ENCODE measurements at regions not wholly inside any gene's neighbourhood (a gene's known extent, or its start where the extent isn't known, plus 50 kb on each side); places are given as distances from the start of the nearest gene placed in this dataset.

DNA sequence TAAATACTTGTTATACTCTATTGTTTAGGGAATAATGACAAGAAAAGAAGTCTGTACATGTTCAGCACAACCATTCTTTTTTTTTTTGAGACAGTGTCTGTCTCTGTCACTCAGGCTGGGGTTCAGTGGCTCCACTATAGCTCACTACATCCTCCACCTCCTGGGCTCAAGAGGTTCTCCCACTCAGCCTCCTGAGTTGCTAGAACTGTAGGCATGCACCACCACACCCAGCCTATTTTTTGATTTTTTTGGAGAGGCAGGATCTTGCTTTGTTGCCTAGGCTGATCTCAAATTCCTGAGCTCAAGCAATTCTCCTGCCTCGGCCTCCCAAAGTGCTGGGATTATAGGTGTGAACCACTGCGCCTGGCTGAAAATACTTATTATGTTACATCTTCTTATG lies 250.0 kb downstream of the MIAT start:
- Mint-ChIP-seq H3K9me3 (no peaks in the 10 kb centered on the region), H3K4me1 (no peaks in the 10 kb centered on the region), H3K4me3 (no peak overlapping the region), H3K36me3 (ENCODE audit: low read depth) (no peaks in the 10 kb centered on the region), H3K27ac (no peak overlapping the region), H3K27me3 (peaks cover 35% of the 10 kb centered on the region)
- no peak for ATAC-seq (replicated peaks)

- no peak overlapping the region for H3K4me3 Mint-ChIP-seq
- no peaks in the 10 kb centered on the region for H3K4me1 Mint-ChIP-seq
- H3K27ac Mint-ChIP-seq: no peak overlapping the region
- peaks cover 20% of the 10 kb centered on the region for H3K27me3 Mint-ChIP-seq
- ATAC-seq (replicated peaks): no peak
- H3K9me3 Mint-ChIP-seq: no peaks in the 10 kb centered on the region
- no peaks in the 10 kb centered on the region for H3K36me3 Mint-ChIP-seq (ENCODE audit: low read depth)
These were observed 253.5 kb downstream of the MIAT start for GRCh38 chr22:26910845-26911244.

GRCh38 chr22:26912655-26913345 lies 255.4 kb downstream of the MIAT start:
- peaks cover 18% of the 10 kb centered on the region for H3K27me3 Mint-ChIP-seq
- no peaks in the 10 kb centered on the region for H3K4me1 Mint-ChIP-seq
- ATAC-seq (replicated peaks): no peak
- no peaks in the 10 kb centered on the region for H3K36me3 Mint-ChIP-seq (ENCODE audit: low read depth)
- no peak overlapping the region for H3K4me3 Mint-ChIP-seq
- H3K27ac Mint-ChIP-seq: no peak overlapping the region
- no peaks in the 10 kb centered on the region for H3K9me3 Mint-ChIP-seq

DNA sequence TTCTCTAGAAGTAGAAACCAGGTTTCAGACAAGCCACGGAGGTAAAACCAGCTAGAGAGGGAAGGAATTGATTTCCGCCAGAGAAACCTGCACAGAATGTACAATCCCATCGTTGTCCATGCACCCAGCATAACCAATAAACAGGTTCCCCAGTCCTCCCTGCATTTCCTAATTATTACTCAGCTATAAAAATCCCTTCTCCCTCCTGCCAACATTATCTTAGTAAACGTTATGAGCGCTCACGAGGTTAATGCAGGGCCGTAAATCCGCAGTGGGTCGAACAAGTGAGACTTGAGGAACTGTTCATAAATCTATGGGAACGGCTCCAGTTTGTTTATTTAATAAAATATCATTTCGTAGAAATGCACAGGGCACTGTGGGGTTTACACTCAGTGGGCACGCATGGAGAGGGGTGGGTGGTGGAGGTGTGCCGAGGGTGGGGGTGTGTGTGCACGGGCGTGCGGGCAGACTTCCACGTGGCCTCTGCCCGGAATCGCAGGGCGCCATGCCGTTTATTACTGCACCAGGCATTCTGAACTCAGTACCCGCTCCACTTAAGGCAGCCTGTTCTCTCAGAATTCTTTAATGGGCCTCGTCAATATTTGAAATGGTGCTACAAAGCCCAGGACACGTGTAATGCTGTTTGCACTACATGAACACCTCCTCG lies 257.3 kb downstream of the MIAT start:
- no peaks in the 10 kb centered on the region for H3K9me3 Mint-ChIP-seq
- no peak overlapping the region for H3K4me3 Mint-ChIP-seq
- H3K27ac Mint-ChIP-seq: no peak overlapping the region

DNA sequence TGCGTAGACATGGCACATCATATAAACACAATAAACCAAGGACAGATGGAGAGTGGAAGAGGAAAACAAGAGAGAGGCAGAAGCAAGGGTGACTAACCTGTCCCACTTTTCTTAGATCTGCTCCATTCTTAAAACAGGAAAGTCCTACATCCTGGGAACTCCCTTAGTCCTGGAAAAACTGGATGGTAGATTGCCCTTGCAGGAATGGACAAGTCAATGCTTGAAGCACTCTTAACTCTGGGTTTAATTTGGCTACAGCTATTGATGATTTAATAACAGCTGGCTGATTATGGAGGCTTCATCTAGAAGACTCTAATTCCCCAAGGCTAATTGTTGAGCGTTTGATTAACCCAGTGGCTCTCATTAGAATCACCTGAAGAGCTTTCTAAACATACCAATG lies 258.8 kb downstream of the MIAT start:
- Mint-ChIP-seq H3K9me3 (no peaks in the 10 kb centered on the region), H3K27ac (no peak overlapping the region), H3K4me3 (no peak overlapping the region), H3K36me3 (ENCODE audit: low read depth) (no peaks in the 10 kb centered on the region), H3K4me1 (no peaks in the 10 kb centered on the region), H3K27me3 (peaks cover 18% of the 10 kb centered on the region)
- no peak for ATAC-seq (replicated peaks)

More for the DNA sequence above, 257.3 kb downstream of the MIAT start:
- ATAC-seq (replicated peaks): no peak
- Mint-ChIP-seq H3K4me1 (no peaks in the 10 kb centered on the region), H3K27me3 (peaks cover 18% of the 10 kb centered on the region), H3K36me3 (ENCODE audit: low read depth) (no peaks in the 10 kb centered on the region)

GRCh38 chr22:26918226-26918625 lies 260.8 kb downstream of the MIAT start:
- Mint-ChIP-seq H3K27me3 (peaks cover 11% of the 10 kb centered on the region), H3K36me3 (ENCODE audit: low read depth) (no peaks in the 10 kb centered on the region), H3K9me3 (no peaks in the 10 kb centered on the region)

GRCh38 chr22:26921726-26922125 lies 264.3 kb downstream of the MIAT start:
- Mint-ChIP-seq H3K9me3 (no peaks in the 10 kb centered on the region), H3K4me1 (no peaks in the 10 kb centered on the region), H3K36me3 (ENCODE audit: low read depth) (no peaks in the 10 kb centered on the region), H3K27ac (no peak overlapping the region), H3K27me3 (no peaks in the 10 kb centered on the region), H3K4me3 (no peak overlapping the region)
- ATAC-seq (replicated peaks): no peak

More at GRCh38 chr22:26918226-26918625, 260.8 kb downstream of the MIAT start:
- H3K4me3 Mint-ChIP-seq: no peak overlapping the region
- no peak overlapping the region for H3K27ac Mint-ChIP-seq
- ATAC-seq (replicated peaks): no peak
- no peaks in the 10 kb centered on the region for H3K4me1 Mint-ChIP-seq

- Mint-ChIP-seq H3K36me3 (ENCODE audit: low read depth) (no peaks in the 10 kb centered on the region), H3K27ac (no peak overlapping the region), H3K9me3 (no peaks in the 10 kb centered on the region), H3K27me3 (no peaks in the 10 kb centered on the region), H3K4me1 (no peaks in the 10 kb centered on the region), H3K4me3 (no peak overlapping the region)
- no peak for ATAC-seq (replicated peaks)
These were observed 265.4 kb downstream of the MIAT start for GRCh38 chr22:26922806-26923205.

DNA sequence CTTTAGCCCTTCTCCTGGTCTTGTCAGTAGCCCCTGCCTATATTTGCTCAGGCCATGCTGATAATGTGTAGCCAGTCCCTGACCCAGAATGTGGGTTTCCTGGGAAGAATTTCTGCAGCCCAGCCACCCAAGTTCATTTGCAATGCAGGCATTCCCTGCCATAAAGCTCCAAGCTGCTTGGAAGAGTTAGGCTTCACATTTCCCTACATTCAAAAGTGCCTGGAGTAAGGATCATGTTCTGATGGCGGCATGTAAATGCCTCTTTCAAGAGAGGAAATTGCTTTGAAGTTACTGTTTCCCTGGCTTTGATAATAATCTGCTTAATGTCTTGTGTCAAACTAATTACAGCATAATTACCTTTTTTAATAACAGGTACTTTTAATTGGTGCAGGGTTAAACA lies 266.1 kb downstream of the MIAT start:
- no peaks in the 10 kb centered on the region for H3K27me3 Mint-ChIP-seq
- ATAC-seq (replicated peaks): no peak
- H3K27ac Mint-ChIP-seq: no peak overlapping the region
- no peaks in the 10 kb centered on the region for H3K9me3 Mint-ChIP-seq
- no peaks in the 10 kb centered on the region for H3K4me1 Mint-ChIP-seq
- no peak overlapping the region for H3K4me3 Mint-ChIP-seq
- no peaks in the 10 kb centered on the region for H3K36me3 Mint-ChIP-seq (ENCODE audit: low read depth)

- no peak for ATAC-seq (replicated peaks)
- Mint-ChIP-seq H3K9me3 (no peaks in the 10 kb centered on the region), H3K36me3 (ENCODE audit: low read depth) (no peaks in the 10 kb centered on the region), H3K27ac (no peak overlapping the region), H3K27me3 (no peaks in the 10 kb centered on the region), H3K4me3 (no peak overlapping the region), H3K4me1 (no peaks in the 10 kb centered on the region)
These were observed 270.4 kb downstream of the MIAT start for GRCh38 chr22:26927821-26928220.

- H3K27ac Mint-ChIP-seq: no peak overlapping the region
- no peak overlapping the region for H3K4me3 Mint-ChIP-seq
- ATAC-seq (replicated peaks): no peak
- H3K27me3 Mint-ChIP-seq: peaks cover 2% of the 10 kb centered on the region
- no peaks in the 10 kb centered on the region for H3K4me1 Mint-ChIP-seq
- no peaks in the 10 kb centered on the region for H3K9me3 Mint-ChIP-seq
- H3K36me3 Mint-ChIP-seq (ENCODE audit: low read depth): no peaks in the 10 kb centered on the region
These were observed 274.1 kb downstream of the MIAT start for GRCh38 chr22:26931471-26931870.

DNA sequence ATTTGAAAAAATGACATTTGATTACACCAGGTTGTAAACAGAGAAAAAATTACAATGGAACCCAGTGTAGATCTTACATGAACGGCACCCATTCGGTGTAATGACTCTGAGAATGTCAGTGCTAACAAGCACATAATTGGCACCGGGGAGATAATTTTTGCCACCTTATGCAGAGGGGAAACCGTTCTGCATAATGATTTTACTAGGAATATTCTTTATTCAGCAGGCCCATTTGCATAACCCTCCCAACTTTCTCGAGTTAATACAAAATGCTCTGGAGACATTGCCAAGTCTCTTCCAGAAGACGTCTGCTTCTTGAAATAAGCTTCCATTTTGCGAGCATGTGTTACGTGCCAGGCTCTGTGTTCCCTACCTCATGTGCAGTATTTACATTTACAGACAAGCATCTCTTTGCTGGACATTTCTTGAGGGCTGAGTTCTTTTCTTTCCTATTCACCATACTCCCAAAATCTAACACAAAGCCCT lies 275.8 kb downstream of the MIAT start:
- H3K27ac Mint-ChIP-seq: no peak overlapping the region
- no peaks in the 10 kb centered on the region for H3K36me3 Mint-ChIP-seq (ENCODE audit: low read depth)
- H3K9me3 Mint-ChIP-seq: no peaks in the 10 kb centered on the region
- no peaks in the 10 kb centered on the region for H3K4me1 Mint-ChIP-seq
- peaks cover 3% of the 10 kb centered on the region for H3K27me3 Mint-ChIP-seq
- no peak for ATAC-seq (replicated peaks)
- no peak overlapping the region for H3K4me3 Mint-ChIP-seq

DNA sequence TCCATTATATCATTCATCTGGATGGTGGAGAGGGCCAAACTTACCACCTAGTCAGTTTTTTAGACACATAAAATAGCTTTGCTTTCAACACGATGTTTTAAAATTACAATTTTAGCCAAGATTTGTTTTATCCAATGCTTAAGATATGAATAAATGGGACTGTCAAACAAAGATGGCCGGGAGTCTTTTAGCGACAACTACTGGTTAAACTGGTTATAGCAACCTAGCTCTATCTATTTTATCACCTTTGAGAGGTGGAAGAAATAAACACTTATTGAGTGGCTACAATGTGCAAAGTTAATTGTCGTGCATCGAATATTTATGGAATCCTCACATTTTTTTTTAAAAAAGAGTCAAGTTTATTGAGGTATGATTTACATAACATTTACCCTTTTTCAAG lies 279.8 kb downstream of the MIAT start:
- Mint-ChIP-seq H3K36me3 (ENCODE audit: low read depth) (no peaks in the 10 kb centered on the region), H3K4me1 (no peaks in the 10 kb centered on the region), H3K27ac (no peak overlapping the region), H3K27me3 (peaks cover 3% of the 10 kb centered on the region), H3K9me3 (no peaks in the 10 kb centered on the region), H3K4me3 (no peak overlapping the region)
- no peak for ATAC-seq (replicated peaks)

- no peak for ATAC-seq (replicated peaks)
- no peaks in the 10 kb centered on the region for H3K4me1 Mint-ChIP-seq
These were observed 282.1 kb downstream of the MIAT start for GRCh38 chr22:26939466-26939865.

DNA sequence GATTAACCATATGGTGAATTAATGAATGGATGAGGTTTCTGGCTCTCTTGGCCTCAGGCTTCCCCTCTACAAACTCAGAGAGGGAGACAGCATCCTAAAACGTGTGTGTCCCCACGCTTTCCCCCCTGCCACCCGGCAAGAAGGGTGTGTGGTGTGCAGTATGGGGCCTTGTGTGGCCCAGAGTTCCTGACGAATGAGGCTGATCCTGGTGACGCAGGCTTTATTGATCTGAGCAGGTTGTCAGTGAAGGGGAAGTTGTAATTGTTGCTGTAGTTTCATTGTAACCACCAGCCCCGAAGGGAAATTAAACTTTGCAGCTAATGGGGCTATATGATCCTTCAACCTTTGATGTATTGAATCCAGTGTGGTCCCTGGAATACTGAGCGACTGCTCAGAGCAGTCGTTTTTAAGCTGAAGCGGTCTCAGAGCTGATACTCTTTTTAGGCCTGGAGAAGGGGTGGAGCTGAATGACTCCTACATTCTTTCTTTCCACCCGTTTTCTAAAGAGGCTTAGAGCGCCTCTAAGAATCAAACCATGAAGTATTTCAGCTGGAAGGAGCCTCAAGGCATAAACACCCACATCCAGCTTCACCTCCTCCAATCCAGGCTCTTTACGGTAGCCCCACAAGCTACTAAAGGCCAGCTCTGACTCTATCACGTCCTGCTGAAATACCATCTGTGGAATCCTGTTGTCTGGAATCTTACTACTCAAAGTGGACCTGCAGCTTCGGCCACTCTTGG lies 284.7 kb downstream of the MIAT start:
- Mint-ChIP-seq H3K4me3 (no peak overlapping the region), H3K27ac (no peak overlapping the region), H3K27me3 (no peaks in the 10 kb centered on the region), H3K4me1 (no peaks in the 10 kb centered on the region), H3K9me3 (no peaks in the 10 kb centered on the region), H3K36me3 (ENCODE audit: low read depth) (no peaks in the 10 kb centered on the region)
- ATAC-seq (replicated peaks): no peak

More at GRCh38 chr22:26939466-26939865, 282.1 kb downstream of the MIAT start:
- no peaks in the 10 kb centered on the region for H3K9me3 Mint-ChIP-seq
- peaks cover 3% of the 10 kb centered on the region for H3K27me3 Mint-ChIP-seq
- no peaks in the 10 kb centered on the region for H3K36me3 Mint-ChIP-seq (ENCODE audit: low read depth)
- no peak overlapping the region for H3K4me3 Mint-ChIP-seq
- H3K27ac Mint-ChIP-seq: no peak overlapping the region
